ENCODE measurements at regions not wholly inside any gene's neighbourhood (a gene's known extent, or its start where the extent isn't known, plus 50 kb on each side); places are given as distances from the start of the nearest gene placed in this dataset.
"Not testable (repeated sequence)": the region's sequence is repeated elsewhere in the genome, so short reads cannot be mapped to it uniquely, and the experiment has no call there.

GRCh38 chr5:17925276-17925675 is 291.0 kb downstream of the TAF11L14 start:
- no peak for ATAC-seq
- no peak for DNase-seq
- intact Hi-C loops (cut with DNase I, micrococcal nuclease), result no loop called here

GRCh38 chr5:17928581-17928981 is 294.3 kb downstream of the TAF11L14 start:
- DNase-seq, result no peak
- ATAC-seq, result no peak
- intact Hi-C loops (cut with DNase I, micrococcal nuclease), result no loop called here

GRCh38 chr5:17929171-17929570 is 294.9 kb downstream of the TAF11L14 start:
- ATAC-seq, result no peak
- intact Hi-C loops (cut with DNase I, micrococcal nuclease), result no loop called here

GRCh38 chr5:17930346-17930745 is 296.1 kb downstream of the TAF11L14 start:
- DNase-seq, result no peak
- intact Hi-C loops (cut with DNase I, micrococcal nuclease), result no loop called here
- no peak for ATAC-seq

More at GRCh38 chr5:17929171-17929570, 294.9 kb downstream of the TAF11L14 start:
- DNase-seq, result no peak

GRCh38 chr5:17944046-17944445 is 309.8 kb downstream of the TAF11L14 start:
- ATAC-seq, result no peak
- intact Hi-C loops (cut with DNase I, micrococcal nuclease), result no loop called here
- no peak for DNase-seq

GRCh38 chr5:17947029-17947428 is 312.8 kb downstream of the TAF11L14 start:
- DNase-seq (no peak), ATAC-seq (no peak)
- intact Hi-C loops (cut with DNase I, micrococcal nuclease), result no loop called here

GRCh38 chr5:17951392-17952169 is 317.3 kb downstream of the TAF11L14 start:
- no peak for DNase-seq
- intact Hi-C loops (cut with DNase I, micrococcal nuclease), result no loop called here
- ATAC-seq, result no peak

GRCh38 chr5:17952231-17952630 is 318.0 kb downstream of the TAF11L14 start:
- DNase-seq (no peak), ATAC-seq (no peak)
- intact Hi-C loops (cut with DNase I, micrococcal nuclease), result no loop called here

GRCh38 chr5:17964067-17964466 is 329.8 kb downstream of the TAF11L14 start:
- intact Hi-C loops (cut with DNase I, micrococcal nuclease), result no loop called here
- ATAC-seq, result no peak
- no peak for DNase-seq

- intact Hi-C loops (cut with DNase I, micrococcal nuclease), result no loop called here
- ATAC-seq (no peak), DNase-seq (no peak)
These were observed 332.6 kb downstream of the TAF11L14 start for GRCh38 chr5:17966640-17967402.

- DNase-seq (no peak), ATAC-seq (no peak)
- intact Hi-C loops (cut with DNase I, micrococcal nuclease), result no loop called here
These were observed 342.1 kb downstream of the TAF11L14 start for GRCh38 chr5:17976404-17976803.

- DNase-seq (no peak), ATAC-seq (no peak)
- intact Hi-C loops (cut with DNase I, micrococcal nuclease), result no loop called here
These were observed 344.7 kb downstream of the TAF11L14 start for GRCh38 chr5:17978954-17979353.

- ATAC-seq; DNase-seq; intact Hi-C loops (cut with DNase I, micrococcal nuclease): not testable (repeated sequence)
These were observed 348.4 kb downstream of the TAF11L14 start for GRCh38 chr5:17982626-17983025.

GRCh38 chr5:17989036-17989435 is 354.8 kb downstream of the TAF11L14 start:
- no peak for ATAC-seq
- no peak for DNase-seq
- intact Hi-C loops (cut with DNase I, micrococcal nuclease), result no loop called here

GRCh38 chr5:17989567-17990563 is 355.6 kb downstream of the TAF11L14 start:
- ATAC-seq, result no peak

GRCh38 chr5:17991775-17992174 is 357.5 kb downstream of the TAF11L14 start:
- DNase-seq, result no peak
- intact Hi-C loops (cut with DNase I, micrococcal nuclease), result no loop called here
- ATAC-seq, result no peak

More at GRCh38 chr5:17989567-17990563, 355.6 kb downstream of the TAF11L14 start:
- no peak for DNase-seq
- intact Hi-C loops (cut with DNase I, micrococcal nuclease), result no loop called here

GRCh38 chr5:17992291-17992690 is 358.0 kb downstream of the TAF11L14 start:
- intact Hi-C loops (cut with DNase I, micrococcal nuclease), result no loop called here
- DNase-seq (no peak), ATAC-seq (no peak)

- ATAC-seq (no peak), DNase-seq (no peak)
- intact Hi-C loops (cut with DNase I, micrococcal nuclease), result no loop called here
These were observed 361.7 kb downstream of the TAF11L14 start for GRCh38 chr5:17995997-17996396.

- intact Hi-C loops (cut with DNase I, micrococcal nuclease), result no loop called here
- ATAC-seq (no peak), DNase-seq (no peak)
These were observed 365.6 kb downstream of the TAF11L14 start for GRCh38 chr5:17999858-18000257.

Data from left colon (tissue), 2 donors.